IPS DF 19.7 (cell line): ENCODE measurements at regions not wholly inside any gene's neighbourhood (a gene's known extent, or its start where the extent isn't known, plus 50 kb on each side); places are given as distances from the start of the nearest gene placed in this dataset.

ENCODE experiments used
- DNase-seq: peaks from one replicate; pipeline ENCODE4 v3.0.0-alpha.2; 2013; ENCODE audit warnings: low read depth, low spot score

- no peak for DNase-seq
These were observed 260.5 kb downstream of the CCDC85A start for GRCh38 chr2:56444339-56444738.

GRCh38 chr2:56448403-56449001 lies 264.7 kb downstream of the CCDC85A start:
- no peak for DNase-seq

- no peak for DNase-seq
These were observed 265.2 kb downstream of the CCDC85A start for GRCh38 chr2:56449002-56449431.

GRCh38 chr2:56449449-56449860 lies 265.7 kb downstream of the CCDC85A start:
- no peak for DNase-seq

GRCh38 chr2:56450047-56450446 lies 266.3 kb downstream of the CCDC85A start:
- DNase-seq, result no peak

- no peak for DNase-seq
These were observed 267.0 kb downstream of the CCDC85A start for GRCh38 chr2:56450772-56451171.

GRCh38 chr2:56455642-56456041 lies 271.9 kb downstream of the CCDC85A start:
- DNase-seq, result no peak

- DNase-seq, result no peak
These were observed 273.0 kb downstream of the CCDC85A start for GRCh38 chr2:56456791-56457190.

- no peak for DNase-seq
These were observed 276.7 kb downstream of the CCDC85A start for GRCh38 chr2:56460508-56460907.

GRCh38 chr2:56464066-56464465 lies 280.3 kb downstream of the CCDC85A start:
- DNase-seq, result no peak

GRCh38 chr2:56464613-56465012 lies 280.8 kb downstream of the CCDC85A start:
- DNase-seq, result no peak

GRCh38 chr2:56465491-56465890 lies 281.7 kb downstream of the CCDC85A start:
- no peak for DNase-seq

GRCh38 chr2:56473524-56473923 lies 289.7 kb downstream of the CCDC85A start:
- DNase-seq, result peak; percentile 23

GRCh38 chr2:56474412-56475158 lies 290.8 kb downstream of the CCDC85A start:
- no peak for DNase-seq

- no peak for DNase-seq
These were observed 291.4 kb downstream of the CCDC85A start for GRCh38 chr2:56475191-56475590.

GRCh38 chr2:56476509-56477071 lies 292.8 kb downstream of the CCDC85A start:
- no peak for DNase-seq

- DNase-seq, result no peak
These were observed 294.2 kb downstream of the CCDC85A start for GRCh38 chr2:56478027-56478426.

- DNase-seq, result no peak
These were observed 299.3 kb downstream of the CCDC85A start for GRCh38 chr2:56483081-56483480.

- DNase-seq, result no peak
These were observed 301.1 kb downstream of the CCDC85A start for GRCh38 chr2:56484906-56485305.

- no peak for DNase-seq
These were observed 316.5 kb downstream of the CCDC85A start for GRCh38 chr2:56500317-56500716.

GRCh38 chr2:56502616-56503015 lies 318.8 kb downstream of the CCDC85A start:
- DNase-seq, result no peak

GRCh38 chr2:56505885-56506284 lies 322.1 kb downstream of the CCDC85A start:
- no peak for DNase-seq

GRCh38 chr2:56508662-56509061 lies 324.9 kb downstream of the CCDC85A start:
- no peak for DNase-seq
